SK-N-SH (cell line): ENCODE measurements at regions not wholly inside any gene's neighbourhood (a gene's known extent, or its start where the extent isn't known, plus 50 kb on each side); places are given as distances from the start of the nearest gene placed in this dataset.
A peak's percentile ranks its signal among the peaks of the same experiment; 100 is the strongest.

Experiments
- CTCF ChIA-PET: fragments of 300-600, 350-600 bp; formaldehyde crosslinking; extraction: SDS; loops from one replicate; lab custom pipeline; 2021; lab: Yijun Ruan, JAX
- POLR2A ChIA-PET: fragments of 350-600 bp; sonication (Branson Sonifier 250); formaldehyde crosslinking; extraction: SDS; loops from one replicate; lab custom pipeline; 2020; ENCODE audit warnings: antibody characterized with exemption, inconsistent platforms; lab: Yijun Ruan, JAX
- DNase-seq: peaks from one replicate; pipeline ENCODE4 v3.0.0; 2012
- H2AFZ ChIP-seq: fragments of 200-600 bp; sonication (generic); 2 replicates; pipeline ENCODE4 v1.8.1; 2016; ENCODE audit warnings: antibody characterized with exemption, mild to moderate bottlenecking, low read depth
- H3F3A ChIP-seq: fragments of 200-600 bp; sonication (generic); replicated peaks from 2 replicates; pipeline ENCODE3; 2016; ENCODE audit warnings: antibody characterized with exemption, mild to moderate bottlenecking; ENCODE audit not compliant: insufficient read depth
- H3K27ac ChIP-seq, 2 experiments: fragments of 200-500 bp in 1 of 2; fragments of 200-600 bp in 1 of 2; sonication (Bioruptor generic) in 1 of 2; sonication (generic), shearing (Covaris generic) in 1 of 2; 2 replicates each; pipeline versions ENCODE4 v1.5.1 to v1.6.1; 2014 to 2016; ENCODE audit warnings: low read depth in 2 of 2, inconsistent platforms in 1 of 2, low read length in 1 of 2, mild to moderate bottlenecking in 1 of 2, mixed read lengths in 1 of 2
- H3K27me3 ChIP-seq: fragments of 200-600 bp; sonication (generic), shearing (Covaris generic); 2 replicates; pipeline ENCODE4 v1.6.1; 2016; ENCODE audit warnings: mixed run types; ENCODE audit not compliant: insufficient read depth
- H3K36me3 ChIP-seq, 2 experiments: fragments of 200-500 bp in 1 of 2; fragments of 200-600 bp in 1 of 2; sonication (Bioruptor generic) in 1 of 2; sonication (generic) in 1 of 2; replicated peaks in 1 of 2; 2 replicates each; pipeline versions ENCODE3 to v1.5.1; 2014 to 2016; ENCODE audit warnings: low read length in 1 of 2, mild to moderate bottlenecking in 1 of 2; ENCODE audit not compliant: insufficient read depth in 2 of 2, control insufficient read depth in 1 of 2
- H3K4me1 ChIP-seq, 2 experiments: fragments of 200-500 bp in 1 of 2; fragments of 200-600 bp in 1 of 2; sonication (Bioruptor generic) in 1 of 2; sonication (generic), shearing (Covaris generic) in 1 of 2; 2 replicates each; pipeline versions ENCODE4 v1.5.1 to v1.6.1; 2014 to 2016; ENCODE audit warnings: low read depth in 1 of 2, low read length in 1 of 2, mixed run types in 1 of 2; ENCODE audit not compliant: insufficient read depth in 2 of 2, control insufficient read depth in 1 of 2
- H3K4me2 ChIP-seq: fragments of 200-600 bp; sonication (generic), shearing (Covaris generic); 2 replicates; pipeline ENCODE4 v1.6.1; 2017; ENCODE audit warnings: mixed run types
- H3K4me3 ChIP-seq, 2 experiments: fragments of 200-500 bp in 1 of 2; fragments of 200-600 bp in 1 of 2; sonication (Bioruptor generic) in 1 of 2; sonication (generic), shearing (Covaris generic) in 1 of 2; 2 replicates each; pipeline versions ENCODE4 v1.5.1 to v1.8.1; 2014 to 2016; ENCODE audit warnings: low read depth in 2 of 2, inconsistent platforms in 1 of 2, low read length in 1 of 2, mild to moderate bottlenecking in 1 of 2, mixed read lengths in 1 of 2, moderate library complexity in 1 of 2
- H3K79me2 ChIP-seq: fragments of 200-600 bp; sonication (generic); 2 replicates; pipeline ENCODE4 v1.8.1; 2017; ENCODE audit warnings: mild to moderate bottlenecking; ENCODE audit not compliant: insufficient read depth
- H3K9ac ChIP-seq: fragments of 200-600 bp; sonication (generic); 2 replicates; pipeline ENCODE4 v1.6.1; 2017; ENCODE audit warnings: mixed run types
- H3K9me2 ChIP-seq: fragments of 200-600 bp; sonication (generic); 2 replicates; pipeline ENCODE4 v1.6.1; 2017; ENCODE audit warnings: mixed run types
- H3K9me3 ChIP-seq: fragments of 200-600 bp; sonication (generic); 2 replicates; pipeline ENCODE4 v1.6.1; 2017; ENCODE audit warnings: mixed run types, mild to moderate bottlenecking, moderate library complexity
- H4K20me1 ChIP-seq: fragments of 200-600 bp; sonication (generic); 2 replicates; pipeline ENCODE4 v1.6.1; 2017; ENCODE audit warnings: mild to moderate bottlenecking, mixed run types; ENCODE audit not compliant: insufficient read depth
- ELF1 ChIP-seq: IDR thresholded peaks from 2 replicates; pipeline ENCODE4 v1.4.0; 2012
- EZH2phosphoT487 ChIP-seq: fragments of 200-600 bp; sonication (generic); IDR thresholded peaks from 2 replicates; pipeline ENCODE4 v1.6.1; 2017; ENCODE audit warnings: low read depth, mixed run types, mild to moderate bottlenecking, antibody characterized with exemption, moderate library complexity, borderline replicate concordance
- FOSL2 ChIP-seq: IDR thresholded peaks from 2 replicates; pipeline ENCODE4 v1.4.0; 2012; ENCODE audit warnings: low read depth, mild to moderate bottlenecking, moderate library complexity, borderline replicate concordance
- GABPA ChIP-seq: IDR thresholded peaks from 2 replicates; pipeline ENCODE4 v1.4.0; 2012; ENCODE audit warnings: low read depth, mild to moderate bottlenecking
- JUND ChIP-seq: IDR thresholded peaks from 2 replicates; pipeline ENCODE4 v1.4.0; 2012
- MAX ChIP-seq: IDR thresholded peaks from 2 replicates; pipeline ENCODE4 v1.4.0; 2012; ENCODE audit warnings: low read depth
- MEF2A ChIP-seq: IDR thresholded peaks from 2 replicates; pipeline ENCODE4 v1.4.0; 2012; ENCODE audit warnings: low read depth, borderline replicate concordance
- MXI1 ChIP-seq: IDR thresholded peaks from 2 replicates; pipeline ENCODE4 v1.6.1; 2012; ENCODE audit warnings: mild to moderate bottlenecking, low read depth, low read length, improper control_type of control experiment
- NFIC ChIP-seq: IDR thresholded peaks from 2 replicates; pipeline ENCODE4 v1.4.0; 2012; ENCODE audit warnings: borderline replicate concordance
- NRF1 ChIP-seq: IDR thresholded peaks from 2 replicates; pipeline ENCODE4 v1.6.1; 2012; ENCODE audit warnings: low read depth, mild to moderate bottlenecking, low read length
- POLR2AphosphoS5 ChIP-seq: IDR thresholded peaks from 2 replicates; pipeline ENCODE4 v1.6.1; 2012; ENCODE audit warnings: low read depth, low read length
- RAD21 ChIP-seq: IDR thresholded peaks from 2 replicates; pipeline ENCODE4 v1.6.1; 2012; ENCODE audit warnings: mild to moderate bottlenecking, low read length
- SIN3A ChIP-seq: IDR thresholded peaks from 2 replicates; pipeline ENCODE4 v1.6.1; 2012; ENCODE audit warnings: low read depth, mild to moderate bottlenecking, low read length, moderate library complexity, borderline replicate concordance
- TEAD4 ChIP-seq: IDR thresholded peaks from 2 replicates; pipeline ENCODE4 v1.4.0; 2012; ENCODE audit warnings: mild to moderate bottlenecking, borderline replicate concordance; ENCODE audit not compliant: insufficient read depth
- ZBTB33 ChIP-seq: IDR thresholded peaks from 2 replicates; pipeline ENCODE4 v1.4.0; 2012; ENCODE audit warnings: low read depth, borderline replicate concordance
- WGBS: methylation state at CpG from one replicate; pipeline ENCODE4 v1.1.6; 2017; ENCODE audit warnings: low lambda C conversion rate; 5-methylcytosine and 5-hydroxymethylcytosine counted together
- TF ChIP-seq, protein P1 (sequence below): fragments of 200-600 bp; sonication (generic); IDR thresholded peaks from 2 replicates; pipeline ENCODE4 v1.6.1; 2017; ENCODE audit warnings: antibody characterized with exemption, mild to moderate bottlenecking, moderate library complexity
- TF ChIP-seq, protein P2 (sequence below): fragments of 150-350 bp; IDR thresholded peaks from 2 replicates; pipeline ENCODE4 v1.6.1; 2017; ENCODE audit warnings: antibody characterized with exemption, low read length, low read depth, borderline replicate concordance

DNA sequence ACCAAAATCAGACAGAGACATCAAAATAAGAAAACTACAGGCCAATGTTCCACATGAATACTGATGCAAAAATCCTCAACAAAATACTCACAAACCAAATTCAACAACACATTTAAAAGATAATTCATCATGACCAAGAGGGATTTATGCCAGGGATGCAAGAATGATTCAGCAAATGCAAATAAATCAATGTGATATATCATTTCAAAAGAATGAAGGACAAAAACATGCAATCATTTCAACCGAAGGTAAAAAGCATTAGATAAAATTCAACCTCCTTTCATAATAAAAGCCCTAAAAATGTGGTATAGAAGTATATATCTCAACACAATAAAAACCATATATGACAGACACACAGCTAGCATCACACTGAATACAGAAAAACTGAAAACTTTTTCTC, 81.5 kb upstream of the LYPLAL1 start (continued):
- TF ChIP-seq, protein P1, sequence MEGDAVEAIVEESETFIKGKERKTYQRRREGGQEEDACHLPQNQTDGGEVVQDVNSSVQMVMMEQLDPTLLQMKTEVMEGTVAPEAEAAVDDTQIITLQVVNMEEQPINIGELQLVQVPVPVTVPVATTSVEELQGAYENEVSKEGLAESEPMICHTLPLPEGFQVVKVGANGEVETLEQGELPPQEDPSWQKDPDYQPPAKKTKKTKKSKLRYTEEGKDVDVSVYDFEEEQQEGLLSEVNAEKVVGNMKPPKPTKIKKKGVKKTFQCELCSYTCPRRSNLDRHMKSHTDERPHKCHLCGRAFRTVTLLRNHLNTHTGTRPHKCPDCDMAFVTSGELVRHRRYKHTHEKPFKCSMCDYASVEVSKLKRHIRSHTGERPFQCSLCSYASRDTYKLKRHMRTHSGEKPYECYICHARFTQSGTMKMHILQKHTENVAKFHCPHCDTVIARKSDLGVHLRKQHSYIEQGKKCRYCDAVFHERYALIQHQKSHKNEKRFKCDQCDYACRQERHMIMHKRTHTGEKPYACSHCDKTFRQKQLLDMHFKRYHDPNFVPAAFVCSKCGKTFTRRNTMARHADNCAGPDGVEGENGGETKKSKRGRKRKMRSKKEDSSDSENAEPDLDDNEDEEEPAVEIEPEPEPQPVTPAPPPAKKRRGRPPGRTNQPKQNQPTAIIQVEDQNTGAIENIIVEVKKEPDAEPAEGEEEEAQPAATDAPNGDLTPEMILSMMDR: no peak
- TF ChIP-seq NFIC: peak; percentile 83
- no peak; the same call in 1 of the 2 replicates for TF ChIP-seq GABPA
- no peak for TF ChIP-seq ZBTB33
- no peak for TF ChIP-seq NRF1
- TF ChIP-seq EZH2phosphoT487: no peak
- TF ChIP-seq JUND: peak; percentile 96

GRCh38 chr1:219099307-219099706, 74.4 kb upstream of the LYPLAL1 start:
- H3K27ac ChIP-seq: no peak overlapping the region

More at GRCh38 chr1:219099307-219099706, 74.4 kb upstream of the LYPLAL1 start:
- Histone ChIP-seq H3K36me3 (no peaks in the 10 kb centered on the region), H3K79me2 (no peaks in the 10 kb centered on the region), H4K20me1 (no peaks in the 10 kb centered on the region), H3F3A (peaks cover 7% of the 10 kb centered on the region), H3K9me3 (no peaks in the 10 kb centered on the region; the same call in 1 of the 2 replicates), H3K27me3 (no peaks in the 10 kb centered on the region), H3K4me1 (peaks cover 0 to 5% of the 10 kb centered on the region in 2 experiments; a peak in 1 of 4 replicates), H3K9ac (no peak overlapping the region)
- ChIA-PET POLR2A (no interaction called here), CTCF (interaction anchor here (0.9 to 1.5 kb wide), 2 partner anchors 10 to 25 kb away, joined by 3 to 4 read pairs; no protein-coding TSS in a partner anchor)
- 96% methylated on average over 1 of the region's 1 CpG for WGBS
- TF ChIP-seq MXI1 (no peak), TEAD4 (no peak), SIN3A (no peak), RAD21 (no peak), POLR2AphosphoS5 (no peak), MEF2A (no peak), ELF1 (no peak), EZH2phosphoT487 (no peak), FOSL2 (no peak), MAX (no peak)
- TF ChIP-seq, protein P2, sequence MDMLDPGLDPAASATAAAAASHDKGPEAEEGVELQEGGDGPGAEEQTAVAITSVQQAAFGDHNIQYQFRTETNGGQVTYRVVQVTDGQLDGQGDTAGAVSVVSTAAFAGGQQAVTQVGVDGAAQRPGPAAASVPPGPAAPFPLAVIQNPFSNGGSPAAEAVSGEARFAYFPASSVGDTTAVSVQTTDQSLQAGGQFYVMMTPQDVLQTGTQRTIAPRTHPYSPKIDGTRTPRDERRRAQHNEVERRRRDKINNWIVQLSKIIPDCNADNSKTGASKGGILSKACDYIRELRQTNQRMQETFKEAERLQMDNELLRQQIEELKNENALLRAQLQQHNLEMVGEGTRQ: no peak
- TF ChIP-seq, all 33 proteins: peak for 0
- no peak for DNase-seq
- Histone ChIP-seq H3K4me2 (no peak overlapping the region), H3K9me2 (no peaks in the 10 kb centered on the region), H3K4me3 (no peak overlapping the region), H2AFZ (no peak overlapping the region)
